ENCODE measurements at regions not wholly inside any gene's neighbourhood (a gene's known extent, or its start where the extent isn't known, plus 50 kb on each side); places are given as distances from the start of the nearest gene placed in this dataset.

DNA sequence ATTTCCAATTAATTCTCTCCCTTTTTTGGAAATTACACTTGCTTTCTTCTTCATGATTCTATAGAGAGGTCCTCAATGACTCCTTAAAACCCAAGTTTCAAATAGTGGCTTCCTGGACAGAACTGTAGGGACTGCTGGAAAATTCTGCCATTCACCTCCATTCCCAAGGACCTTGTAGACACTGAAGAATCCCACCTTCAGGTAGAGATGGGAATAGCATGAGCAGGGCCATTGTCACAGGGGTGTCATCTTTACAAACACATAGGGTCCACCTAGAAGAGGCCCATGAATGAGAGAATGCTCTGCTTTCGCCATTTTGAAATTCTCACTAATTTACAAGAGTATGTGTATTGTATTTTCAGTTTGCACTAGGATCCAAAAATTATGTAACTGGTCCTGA is 701.7 kb upstream of the CELF2 start:
- no peak for DNase-seq

- DNase-seq, result no peak
These were observed 700.5 kb upstream of the CELF2 start for GRCh38 chr10:10317151-10317550.

DNA sequence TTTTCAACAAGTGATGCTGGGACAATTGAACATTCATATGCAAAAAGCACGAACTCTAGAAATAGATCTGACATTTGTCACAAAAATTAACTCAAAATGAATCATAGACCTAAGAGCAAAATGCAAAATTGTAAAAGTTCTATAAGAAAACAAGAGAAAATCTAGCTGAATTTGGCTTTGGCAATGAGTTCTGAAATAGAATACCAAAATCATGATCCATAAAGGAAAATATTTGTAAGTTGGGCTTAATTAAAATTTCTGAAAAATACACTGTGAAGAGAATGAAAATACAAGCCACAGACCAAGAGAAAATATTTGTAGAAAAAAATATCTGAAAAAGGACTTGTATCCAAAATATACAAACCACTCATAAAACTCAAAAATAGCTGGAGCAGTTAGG is 698.8 kb upstream of the CELF2 start:
- no peak for DNase-seq

GRCh38 chr10:10320956-10321355 is 696.7 kb upstream of the CELF2 start:
- DNase-seq, result no peak

- DNase-seq, result no peak
These were observed 691.6 kb upstream of the CELF2 start for GRCh38 chr10:10326116-10326515.

- no peak for DNase-seq
These were observed 689.7 kb upstream of the CELF2 start for GRCh38 chr10:10327934-10328333.

DNA sequence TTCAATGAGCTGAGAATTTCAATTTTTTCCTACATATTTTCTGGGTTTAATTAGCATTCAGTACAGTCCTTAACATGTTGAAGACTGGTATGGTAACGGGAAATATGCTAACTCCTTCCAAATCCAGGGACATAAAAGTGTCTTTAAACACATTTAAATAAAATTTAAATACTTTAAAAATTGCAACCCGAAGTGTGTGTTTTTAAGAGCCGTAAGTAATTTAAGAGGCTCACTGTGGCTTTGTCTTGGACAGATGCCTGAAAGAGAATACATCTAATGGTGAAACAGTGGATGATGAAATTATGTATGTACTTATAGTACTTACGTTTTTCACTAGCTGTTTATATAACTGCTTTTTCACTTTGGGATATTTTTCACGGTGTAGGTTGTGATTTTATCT is 687.3 kb upstream of the CELF2 start:
- DNase-seq, result no peak

DNA sequence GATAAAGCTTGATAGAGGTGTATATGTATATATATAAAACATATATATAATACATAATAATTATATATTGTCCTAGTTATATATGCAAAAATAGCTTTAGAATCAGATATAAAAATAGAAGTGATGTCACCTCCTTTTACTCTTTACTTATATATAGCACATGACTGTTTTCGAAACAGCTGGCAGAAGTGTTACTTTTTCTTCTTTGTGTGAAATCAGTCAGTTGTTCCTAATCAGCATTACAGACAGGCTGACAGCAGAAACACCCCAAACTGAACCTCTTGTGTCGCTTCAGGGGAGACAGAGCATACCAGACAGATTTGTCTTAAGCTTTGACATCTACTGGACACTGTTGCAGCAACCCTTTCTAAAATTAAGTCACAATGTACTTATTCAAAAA is 684.9 kb upstream of the CELF2 start:
- no peak for DNase-seq

DNA sequence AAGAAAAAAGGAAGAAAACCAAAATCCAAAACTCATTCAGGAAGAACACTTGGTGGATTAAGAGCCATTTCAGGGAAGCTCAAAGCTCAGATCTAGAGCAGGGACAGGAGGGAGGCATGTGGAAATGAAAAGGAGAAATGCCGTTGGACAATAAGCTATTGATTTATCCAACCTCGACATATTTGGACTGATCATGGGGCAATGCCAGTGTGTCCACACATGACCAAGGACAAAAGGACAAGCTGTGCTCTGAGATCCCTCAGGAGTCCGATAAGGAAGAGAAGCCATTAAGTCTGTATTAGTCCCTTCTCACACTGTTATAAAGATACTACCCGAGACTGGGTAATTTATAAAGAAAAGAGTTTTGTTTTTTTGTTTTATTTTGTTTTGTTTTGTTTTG is 684.0 kb upstream of the CELF2 start:
- no peak for DNase-seq

GRCh38 chr10:10338339-10338738 is 679.3 kb upstream of the CELF2 start:
- no peak for DNase-seq

- DNase-seq, result no peak
These were observed 671.1 kb upstream of the CELF2 start for GRCh38 chr10:10346390-10347150.

DNA sequence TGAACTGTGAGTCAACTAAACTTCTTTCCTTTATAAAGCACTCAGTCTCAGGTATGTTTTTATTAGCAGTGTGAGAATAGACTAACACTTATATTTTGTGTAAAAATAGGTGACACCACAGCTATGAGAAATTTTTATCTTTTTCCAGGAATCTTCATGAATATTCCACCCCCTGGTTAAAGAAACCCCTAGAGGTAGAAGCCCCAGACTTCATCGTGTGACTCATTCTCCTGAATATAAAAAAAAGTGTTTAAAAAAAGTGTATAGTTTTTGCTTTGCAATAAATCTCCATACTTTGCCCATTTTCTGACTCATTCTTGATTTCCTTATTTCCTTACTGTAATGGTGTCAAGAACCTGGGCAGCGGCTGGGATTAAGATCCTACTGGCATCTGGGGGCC is 667.6 kb upstream of the CELF2 start:
- no peak for DNase-seq

GRCh38 chr10:10351451-10351850 is 666.2 kb upstream of the CELF2 start:
- DNase-seq, result no peak

DNA sequence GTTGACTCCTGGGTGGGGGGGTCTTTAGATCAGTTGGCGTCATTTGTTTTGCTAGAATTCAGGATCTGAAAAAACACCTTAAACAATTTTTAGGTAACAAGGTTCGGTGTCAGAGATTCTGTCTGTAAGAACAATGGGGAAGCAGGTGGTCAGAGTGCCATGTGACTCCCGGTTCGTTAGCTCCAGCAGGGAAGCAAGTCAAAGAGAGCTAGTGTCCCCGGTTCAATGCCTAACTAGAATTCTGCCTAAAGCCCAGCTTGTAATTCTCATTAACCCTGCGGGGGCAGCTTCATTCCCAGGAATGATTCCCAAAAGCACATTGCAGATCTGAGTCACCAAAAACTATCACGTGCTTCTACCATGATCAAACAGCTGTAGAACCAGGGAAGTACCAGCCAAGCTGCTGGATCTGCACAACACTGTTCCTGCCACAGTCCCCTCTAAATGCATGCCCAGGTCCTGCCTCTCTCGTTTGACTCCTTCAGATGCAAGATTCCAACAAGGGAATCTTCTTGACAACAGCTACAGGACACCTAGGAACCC is 664.3 kb upstream of the CELF2 start:
- DNase-seq, result no peak

DNA sequence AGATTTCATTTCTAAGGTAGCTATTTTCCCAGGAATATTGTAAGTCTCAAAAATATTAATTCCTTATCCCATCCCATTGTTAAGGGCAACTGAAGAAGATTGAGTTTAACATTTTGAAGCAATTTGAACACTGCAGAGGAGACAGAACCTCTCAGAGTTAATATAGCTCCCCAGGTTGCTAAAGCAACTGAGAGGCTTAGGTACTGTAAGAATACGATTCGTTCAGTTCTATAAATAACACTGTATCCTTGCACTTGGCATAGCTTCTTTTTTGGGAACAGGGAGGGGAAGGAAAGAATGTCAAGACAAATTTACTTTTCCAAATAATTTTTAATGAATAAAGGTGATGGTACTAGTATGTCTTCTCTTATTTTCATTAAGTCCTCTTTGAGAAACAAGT is 658.4 kb upstream of the CELF2 start:
- DNase-seq, result no peak

GRCh38 chr10:10361301-10361885 is 656.3 kb upstream of the CELF2 start:
- DNase-seq, result no peak

GRCh38 chr10:10362800-10363199 is 654.9 kb upstream of the CELF2 start:
- no peak for DNase-seq

- DNase-seq, result no peak
These were observed 654.5 kb upstream of the CELF2 start for GRCh38 chr10:10363217-10363616.

DNA sequence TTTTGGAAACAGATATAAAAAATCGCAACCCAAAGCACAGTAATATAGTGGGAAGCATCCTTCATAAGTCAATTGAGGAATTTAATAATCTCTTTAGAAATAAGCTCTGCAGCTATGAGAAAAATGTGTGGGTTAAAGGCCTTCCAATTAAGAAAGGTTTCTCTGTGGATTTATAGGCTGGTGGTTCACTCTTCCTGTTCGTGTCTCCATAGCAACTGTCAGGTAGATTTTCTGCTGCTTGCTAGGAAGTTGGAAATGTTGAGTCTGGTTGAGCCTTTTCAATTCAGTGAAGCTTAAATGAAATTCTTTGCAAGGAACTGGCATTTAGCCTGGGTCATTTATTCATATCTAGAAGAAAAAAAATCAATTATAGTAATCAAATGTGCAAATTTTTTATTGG is 652.8 kb upstream of the CELF2 start:
- DNase-seq, result no peak

DNA sequence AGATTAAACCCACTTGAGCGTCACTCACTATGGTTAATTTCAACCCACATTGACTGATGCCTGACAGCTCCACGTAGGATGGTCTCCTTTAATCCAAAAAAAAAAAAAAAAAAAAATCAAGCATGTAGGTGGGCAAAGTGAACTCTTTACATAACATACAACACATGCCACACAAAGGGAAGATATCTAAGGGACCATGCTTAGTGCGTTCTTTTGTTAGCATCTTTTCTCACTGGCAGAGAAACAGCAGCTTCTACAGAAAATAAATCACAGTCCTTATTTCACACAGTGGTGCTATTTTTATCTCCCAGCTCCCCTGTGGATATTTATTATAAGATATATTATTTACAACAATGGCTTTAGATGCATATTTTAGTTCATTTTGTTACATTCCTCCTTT is 652.0 kb upstream of the CELF2 start:
- DNase-seq, result no peak

- DNase-seq, result no peak
These were observed 650.8 kb upstream of the CELF2 start for GRCh38 chr10:10366836-10367235.

GRCh38 chr10:10367264-10367663 is 650.4 kb upstream of the CELF2 start:
- DNase-seq, result no peak

GRCh38 chr10:10368951-10369576 is 648.6 kb upstream of the CELF2 start:
- no peak for DNase-seq

GRCh38 chr10:10385831-10386230 is 631.8 kb upstream of the CELF2 start:
- DNase-seq, result no peak

Measured in activated CD4-positive, alpha-beta T cell treated with anti-CD3 and anti-CD28 coated beads for 4 hours (primary cell).